Spleen (tissue), 7 donors: ENCODE measurements at regions not wholly inside any gene's neighbourhood (a gene's known extent, or its start where the extent isn't known, plus 50 kb on each side); places are given as distances from the start of the nearest gene placed in this dataset.

Experiments
- CTCF ChIP-seq, 11 experiments: fragments of 200-600 bp in 7 of 11; fragments of 450-650 bp in 4 of 11; sonication (generic) in 4 of 11; IDR thresholded peaks in 8 of 11; conservative IDR thresholded peaks in 3 of 11; 1 replicate in 7 of 11; 2 replicates in 4 of 11; pipeline versions ENCODE4 v1.4.0 to v1.8.0; 2016 to 2021; ENCODE audit warnings: antibody characterized with exemption in 11 of 11, inconsistent platforms in 4 of 11, mild to moderate bottlenecking in 1 of 11
- POLR2A ChIP-seq, 3 donors: fragments of 450-650 bp; IDR thresholded peaks; one replicate each; pipeline ENCODE4 v1.5.1; 2017; ENCODE audit warnings: antibody characterized with exemption in 3 of 3, mild to moderate bottlenecking in 1 of 3
- donor health status: DM: no; HTN: no; CAD: no; lungs with moderate emphysema.
- donor health status: DM: no; HTN: no; CAD: no.
- donor health status: DM: no; HTN: no; CAD: no.

GRCh38 chr20:60214901-60215815, 256.9 kb downstream of the CDH26 start:
- no peak for TF ChIP-seq CTCF (IDR thresholded peaks at IDR 0.05 in 8 of 11, conservative IDR thresholded peaks at IDR 0.05 in 3 of 11)
- no peak for TF ChIP-seq POLR2A (IDR thresholded peaks at IDR 0.05)
